Hepatocyte (in vitro differentiated cells): ENCODE measurements at regions not wholly inside any gene's neighbourhood (a gene's known extent, or its start where the extent isn't known, plus 50 kb on each side); places are given as distances from the start of the nearest gene placed in this dataset.

Experiments used
- EZH2 ChIP-seq: fragments of 200-600 bp; sonication (generic); IDR thresholded peaks from 2 replicates; pipeline ENCODE4 v1.6.1; 2016; ENCODE audit warnings: antibody characterized with exemption, mild to moderate bottlenecking, borderline replicate concordance
- TF ChIP-seq, protein P1 (sequence below): fragments of 200-600 bp; sonication (generic); IDR thresholded peaks from 2 replicates; pipeline ENCODE4 v1.5.1; 2016; ENCODE audit warnings: antibody characterized with exemption, mild to moderate bottlenecking; ENCODE audit not compliant: poor library complexity

DNA sequence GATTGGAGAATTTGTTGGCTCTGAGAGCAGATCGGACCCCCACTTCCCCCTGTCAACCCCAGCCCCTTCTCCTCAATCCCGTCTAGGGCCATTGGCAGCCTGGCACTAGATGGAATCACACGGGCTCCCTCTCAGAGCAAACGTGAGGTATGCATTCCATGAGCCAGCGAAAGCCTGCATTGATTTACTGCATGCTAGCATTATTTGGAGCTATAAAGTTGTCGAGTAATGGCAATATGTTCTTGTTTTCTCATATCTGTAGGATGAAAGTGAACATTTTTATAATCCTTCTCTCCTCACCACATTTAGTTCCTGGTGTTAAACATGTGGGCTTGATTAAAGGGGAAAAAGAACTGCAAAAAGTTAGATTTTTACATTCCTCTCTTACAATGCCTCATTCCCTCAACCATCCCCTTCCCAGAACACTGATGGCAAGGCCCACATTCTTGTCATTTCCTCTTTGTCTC is 159.2 kb downstream of the SPRY1 start:
- TF ChIP-seq, protein P1, sequence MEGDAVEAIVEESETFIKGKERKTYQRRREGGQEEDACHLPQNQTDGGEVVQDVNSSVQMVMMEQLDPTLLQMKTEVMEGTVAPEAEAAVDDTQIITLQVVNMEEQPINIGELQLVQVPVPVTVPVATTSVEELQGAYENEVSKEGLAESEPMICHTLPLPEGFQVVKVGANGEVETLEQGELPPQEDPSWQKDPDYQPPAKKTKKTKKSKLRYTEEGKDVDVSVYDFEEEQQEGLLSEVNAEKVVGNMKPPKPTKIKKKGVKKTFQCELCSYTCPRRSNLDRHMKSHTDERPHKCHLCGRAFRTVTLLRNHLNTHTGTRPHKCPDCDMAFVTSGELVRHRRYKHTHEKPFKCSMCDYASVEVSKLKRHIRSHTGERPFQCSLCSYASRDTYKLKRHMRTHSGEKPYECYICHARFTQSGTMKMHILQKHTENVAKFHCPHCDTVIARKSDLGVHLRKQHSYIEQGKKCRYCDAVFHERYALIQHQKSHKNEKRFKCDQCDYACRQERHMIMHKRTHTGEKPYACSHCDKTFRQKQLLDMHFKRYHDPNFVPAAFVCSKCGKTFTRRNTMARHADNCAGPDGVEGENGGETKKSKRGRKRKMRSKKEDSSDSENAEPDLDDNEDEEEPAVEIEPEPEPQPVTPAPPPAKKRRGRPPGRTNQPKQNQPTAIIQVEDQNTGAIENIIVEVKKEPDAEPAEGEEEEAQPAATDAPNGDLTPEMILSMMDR, result no peak
- TF ChIP-seq EZH2, result no peak
